Upper lobe of left lung (tissue), 6 donors: ENCODE measurements at regions not wholly inside any gene's neighbourhood (a gene's known extent, or its start where the extent isn't known, plus 50 kb on each side); places are given as distances from the start of the nearest gene placed in this dataset.

Source experiments
- ATAC-seq, 2 donors: fragments of 200-7000 bp; cut with Tn5 transposase; one replicate each; pipeline ENCODE4 v1.9.1; 2022; ENCODE audit warnings: mild to moderate bottlenecking in 2 of 2, moderate library complexity in 2 of 2; ENCODE audit not compliant: low FRiP score in 2 of 2
- DNase-seq, 2 donors: peaks; one replicate each; pipeline ENCODE4 v3.0.0-alpha.2; 2019 to 2020
- H3K27ac ChIP-seq, 4 donors: fragments of 200-600 bp; sonication (generic); one replicate each; pipeline ENCODE4 v1.5.1; 2016 to 2019
- H3K27me3 ChIP-seq, 4 donors: fragments of 200-600 bp; sonication (generic); one replicate each; pipeline ENCODE4 v1.5.1; 2017 to 2019
- H3K36me3 ChIP-seq, 4 donors: fragments of 200-600 bp; sonication (generic); one replicate each; pipeline ENCODE4 v1.5.1; 2016 to 2019
- H3K4me1 ChIP-seq, 4 donors: fragments of 200-600 bp; sonication (generic); one replicate each; pipeline ENCODE4 v1.5.1; 2018 to 2019
- H3K4me3 ChIP-seq, 4 donors: fragments of 200-600 bp; sonication (generic); one replicate each; pipeline ENCODE4 v1.5.1; 2017 to 2019; ENCODE audit warnings: mild to moderate bottlenecking in 2 of 4, moderate library complexity in 1 of 4
- H3K9me3 ChIP-seq, 4 donors: fragments of 200-600 bp; sonication (generic); one replicate each; pipeline ENCODE4 v1.5.1; 2018 to 2019
- CTCF ChIP-seq, 6 experiments: fragments of 450-650 bp in 4 of 6; fragments of 200-600 bp in 2 of 6; sonication (generic) in 2 of 6; IDR thresholded peaks; one replicate each; pipeline ENCODE4 v1.5.1; 2016 to 2019; ENCODE audit warnings: antibody characterized with exemption in 6 of 6
- EP300 ChIP-seq, 4 donors: sonication (generic); formaldehyde crosslinking; IDR thresholded peaks; one replicate each; pipeline ENCODE4 v1.5.1; 2017; ENCODE audit warnings: antibody characterized with exemption in 4 of 4, control low read depth in 2 of 4
- POLR2A ChIP-seq, 4 donors: fragments of 450-650 bp; IDR thresholded peaks; one replicate each; pipeline ENCODE4 v1.5.1; 2016 to 2017; ENCODE audit warnings: antibody characterized with exemption in 4 of 4, mild to moderate bottlenecking in 2 of 4
- POLR2AphosphoS5 ChIP-seq, 2 donors: sonication (generic); formaldehyde crosslinking; IDR thresholded peaks; one replicate each; pipeline ENCODE4 v1.5.1; 2017; ENCODE audit warnings: antibody characterized with exemption in 2 of 2
- WGBS, 2 donors: methylation state at CpG; one replicate each; pipeline ENCODE4 v1.1.5; 2017 to 2018; 5-methylcytosine and 5-hydroxymethylcytosine counted together
- donor health status: DM: no; HTN: no; CAD: no; lungs with moderate emphysema.
- donor health status: DM: no; HTN: yes; CAD: no; lungs with severe emphysema.

- Histone ChIP-seq H3K4me3 (no peak overlapping the region), H3K36me3 (no peaks in the 10 kb centered on the region), H3K4me1 (no peaks in the 10 kb centered on the region), H3K27ac (no peak overlapping the region), H3K27me3 (no peaks in the 10 kb centered on the region), H3K9me3 (peaks cover 0 to 17% (median 8%) of the 10 kb centered on the region in 4 donors)
- TF ChIP-seq CTCF (IDR thresholded peaks at IDR 0.05): no peak
- no peak for TF ChIP-seq POLR2A (IDR thresholded peaks at IDR 0.05)
- no peak for TF ChIP-seq EP300 (IDR thresholded peaks at IDR 0.05)
- TF ChIP-seq POLR2AphosphoS5 (IDR thresholded peaks at IDR 0.05): no peak
- DNase-seq: no peak
- no peak for ATAC-seq
- WGBS, 2 donors: 65 to 75% methylated on average over 1 of the region's 1 CpG
Observed at GRCh38 chr12:18171571-18171970, 81.6 kb upstream of the RERGL start.

- DNase-seq (no peak), ATAC-seq (no peak)
- TF ChIP-seq EP300 (IDR thresholded peaks at IDR 0.05): no peak
- no peak for TF ChIP-seq CTCF (IDR thresholded peaks at IDR 0.05)
- no peak for TF ChIP-seq POLR2AphosphoS5 (IDR thresholded peaks at IDR 0.05)
- no peak for TF ChIP-seq POLR2A (IDR thresholded peaks at IDR 0.05)
- no peaks in the 10 kb centered on the region for H3K27me3 ChIP-seq
- H3K4me1 ChIP-seq: peaks cover 0 to 3% (median 0%) of the 10 kb centered on the region in 4 donors
- H3K9me3 ChIP-seq: peaks cover 0 to 9% (median 8%) of the 10 kb centered on the region in 4 donors
- no peaks in the 10 kb centered on the region for H3K36me3 ChIP-seq
- no peak overlapping the region for H3K4me3 ChIP-seq
- no peak overlapping the region for H3K27ac ChIP-seq
- WGBS, 2 donors: 53 to 73% methylated on average over 3 of the region's 3 CpGs
Observed at GRCh38 chr12:18168016-18168415, 78.0 kb upstream of the RERGL start.

- Histone ChIP-seq H3K27ac (no peak overlapping the region), H3K4me1 (peaks cover 0 to 3% (median 0%) of the 10 kb centered on the region in 4 donors), H3K9me3 (no peaks in the 10 kb centered on the region), H3K27me3 (no peaks in the 10 kb centered on the region), H3K36me3 (no peaks in the 10 kb centered on the region), H3K4me3 (no peak overlapping the region)
- ATAC-seq: no peak
- no peak for TF ChIP-seq POLR2AphosphoS5 (IDR thresholded peaks at IDR 0.05)
- no peak for TF ChIP-seq CTCF (IDR thresholded peaks at IDR 0.05)
- TF ChIP-seq POLR2A (IDR thresholded peaks at IDR 0.05): no peak
- no peak for TF ChIP-seq EP300 (IDR thresholded peaks at IDR 0.05)
- no peak for DNase-seq
- 76 to 87% methylated on average over 2 of the region's 2 CpGs for WGBS, 2 donors
Observed at GRCh38 chr12:18165889-18166288, 75.9 kb upstream of the RERGL start.

- Histone ChIP-seq H3K9me3 (no peaks in the 10 kb centered on the region), H3K27me3 (no peaks in the 10 kb centered on the region), H3K4me1 (peaks cover 0 to 3% (median 0%) of the 10 kb centered on the region in 4 donors), H3K27ac (no peak overlapping the region), H3K36me3 (no peaks in the 10 kb centered on the region), H3K4me3 (no peak overlapping the region)
- peak in 1 of 2 donors; percentile 45 for ATAC-seq
- no peak for TF ChIP-seq POLR2AphosphoS5 (IDR thresholded peaks at IDR 0.05)
- TF ChIP-seq EP300 (IDR thresholded peaks at IDR 0.05): no peak
- no peak for TF ChIP-seq CTCF (IDR thresholded peaks at IDR 0.05)
- TF ChIP-seq POLR2A (IDR thresholded peaks at IDR 0.05): no peak
- no peak for DNase-seq
- 12 to 17% methylated on average over 2 of the region's 2 CpGs for WGBS, 2 donors
Observed at GRCh38 chr12:18165422-18165871, 75.5 kb upstream of the RERGL start.

- no peak overlapping the region for H3K27ac ChIP-seq
- no peak for TF ChIP-seq CTCF (IDR thresholded peaks at IDR 0.05)
- TF ChIP-seq POLR2A (IDR thresholded peaks at IDR 0.05): no peak
- TF ChIP-seq POLR2AphosphoS5 (IDR thresholded peaks at IDR 0.05): no peak
- TF ChIP-seq EP300 (IDR thresholded peaks at IDR 0.05): no peak
- peaks cover 0 to 3% (median 0%) of the 10 kb centered on the region in 4 donors for H3K4me1 ChIP-seq
- ATAC-seq: no peak
- no peak for DNase-seq
- no peaks in the 10 kb centered on the region for H3K36me3 ChIP-seq
- 78 to 91% methylated on average over 1 of the region's 1 CpG for WGBS, 2 donors
- no peaks in the 10 kb centered on the region for H3K27me3 ChIP-seq
- H3K9me3 ChIP-seq: peaks cover 0 to 10% (median 3%) of the 10 kb centered on the region in 4 donors
- no peak overlapping the region for H3K4me3 ChIP-seq
Observed at GRCh38 chr12:18160901-18161300, 70.9 kb upstream of the RERGL start.
